ENCODE measurements at regions not wholly inside any gene's neighbourhood (a gene's known extent, or its start where the extent isn't known, plus 50 kb on each side); places are given as distances from the start of the nearest gene placed in this dataset.

DNA sequence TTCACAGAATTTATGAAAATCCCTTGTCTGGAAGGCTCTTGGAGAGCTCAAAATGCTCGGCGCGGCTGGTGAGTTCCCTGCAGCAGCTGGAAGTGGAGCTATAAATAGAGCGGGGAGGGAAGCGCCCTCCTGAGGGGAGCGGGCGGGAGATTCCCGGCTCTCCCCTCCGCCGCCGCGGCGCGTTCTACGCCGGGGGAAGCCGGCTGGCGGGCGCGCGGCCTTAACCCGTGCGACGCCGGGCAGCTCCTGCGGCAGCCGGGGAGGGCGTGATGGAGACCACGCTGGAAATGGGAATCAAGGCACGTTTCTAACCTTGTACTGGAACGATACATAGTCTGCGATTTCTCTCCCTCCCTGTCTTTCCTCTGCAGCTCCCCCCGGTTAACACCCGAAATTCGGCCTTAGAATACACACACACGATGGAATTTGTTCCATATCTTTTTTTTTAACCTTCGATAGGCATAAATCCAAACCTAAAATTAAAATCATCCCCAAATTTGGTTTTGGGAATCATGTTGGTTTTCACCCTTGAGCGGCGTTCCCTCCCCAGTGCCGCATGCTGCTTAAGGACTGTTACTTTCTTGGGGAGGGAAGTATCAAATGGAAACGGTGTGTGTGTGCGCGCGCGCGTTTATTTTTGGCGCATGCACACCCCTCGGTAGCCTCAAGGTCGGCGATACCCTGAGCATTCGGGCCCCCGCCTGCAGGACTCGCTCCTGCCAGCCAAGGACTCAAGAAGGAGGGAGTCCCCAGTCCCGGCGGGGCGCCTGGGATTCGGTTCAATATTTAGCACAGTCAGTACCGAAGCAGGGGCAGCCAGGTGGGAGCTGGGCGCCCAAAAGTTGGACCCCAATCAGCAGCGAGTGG, 306.3 kb upstream of the KCNN2 start:
- Histone ChIP-seq H3K27me3 (ENCODE audit: control insufficient read depth in 2 of 2, insufficient read depth in 2 of 2, low read length in 2 of 2) (no peaks in the 10 kb centered on the region), H3K4me1 (replicated peaks in 1 of 2; ENCODE audit: control insufficient read depth in 2 of 2, insufficient read depth in 2 of 2, low read length in 2 of 2) (no peaks in the 10 kb centered on the region), H3K36me3 (ENCODE audit: control insufficient read depth, insufficient read depth, low read length) (no peaks in the 10 kb centered on the region), H3K27ac (ENCODE audit: extremely low read depth, low read depth, low read length) (no peak overlapping the region), H4K20me1 (replicated peaks; ENCODE audit: control insufficient read depth, insufficient read depth, low read length) (no peaks in the 10 kb centered on the region), H3K9ac (ENCODE audit: insufficient read depth in 1 of 2, low read depth in 2 of 2, low read length in 2 of 2) (no peak overlapping the region), H3K9me3 (replicated peaks; ENCODE audit: control insufficient read depth, insufficient read depth, low read depth, low read length) (no peaks in the 10 kb centered on the region), H3K9me1 (ENCODE audit: control insufficient read depth, insufficient read depth, low read length) (no peaks in the 10 kb centered on the region), H3K79me2 (ENCODE audit: control insufficient read depth, insufficient read depth, low read length) (no peaks in the 10 kb centered on the region), H2AFZ (ENCODE audit: low read depth, low read length) (no peak overlapping the region), H3K4me3 (no peak overlapping the region), H3K4me2 (ENCODE audit: insufficient read depth, low read length) (no peak overlapping the region)
- CTCF ChIA-PET (ENCODE audit: low intra/inter-chr PET ratio): no interaction called here
- intact Hi-C loops (cut with micrococcal nuclease): no loop called here
- in situ Hi-C loops (cut with MboI): no loop called here
- POLR2A ChIA-PET: no interaction called here
- WGBS (ENCODE audit: insufficient coverage, low coverage, missing lambda C conversion rate): 12% methylated on average over 49 of the region's 60 CpGs
- TF ChIP-seq, protein P1, sequence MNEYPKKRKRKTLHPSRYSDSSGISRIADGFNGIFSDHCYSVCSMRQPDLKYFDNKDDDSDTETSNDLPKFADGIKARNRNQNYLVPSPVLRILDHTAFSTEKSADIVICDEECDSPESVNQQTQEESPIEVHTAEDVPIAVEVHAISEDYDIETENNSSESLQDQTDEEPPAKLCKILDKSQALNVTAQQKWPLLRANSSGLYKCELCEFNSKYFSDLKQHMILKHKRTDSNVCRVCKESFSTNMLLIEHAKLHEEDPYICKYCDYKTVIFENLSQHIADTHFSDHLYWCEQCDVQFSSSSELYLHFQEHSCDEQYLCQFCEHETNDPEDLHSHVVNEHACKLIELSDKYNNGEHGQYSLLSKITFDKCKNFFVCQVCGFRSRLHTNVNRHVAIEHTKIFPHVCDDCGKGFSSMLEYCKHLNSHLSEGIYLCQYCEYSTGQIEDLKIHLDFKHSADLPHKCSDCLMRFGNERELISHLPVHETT (CRISPR knock-in tag; conservative IDR thresholded peaks at IDR 0.05 in 1 of 2, IDR thresholded peaks at IDR 0.05 in 1 of 2): no peak
- TF ChIP-seq MAFF (IDR thresholded peaks at IDR 0.05; ENCODE audit: low read length): no peak
- TF ChIP-seq RBM25 (IDR thresholded peaks at IDR 0.05; ENCODE audit: low read depth, low read length, severe bottlenecking): no peak
- TF ChIP-seq NFIX (CRISPR knock-in tag; IDR thresholded peaks at IDR 0.05; ENCODE audit: low read depth): no peak
- no peak for TF ChIP-seq MAFG (tag; conservative IDR thresholded peaks at IDR 0.05)
- TF ChIP-seq, protein P2, sequence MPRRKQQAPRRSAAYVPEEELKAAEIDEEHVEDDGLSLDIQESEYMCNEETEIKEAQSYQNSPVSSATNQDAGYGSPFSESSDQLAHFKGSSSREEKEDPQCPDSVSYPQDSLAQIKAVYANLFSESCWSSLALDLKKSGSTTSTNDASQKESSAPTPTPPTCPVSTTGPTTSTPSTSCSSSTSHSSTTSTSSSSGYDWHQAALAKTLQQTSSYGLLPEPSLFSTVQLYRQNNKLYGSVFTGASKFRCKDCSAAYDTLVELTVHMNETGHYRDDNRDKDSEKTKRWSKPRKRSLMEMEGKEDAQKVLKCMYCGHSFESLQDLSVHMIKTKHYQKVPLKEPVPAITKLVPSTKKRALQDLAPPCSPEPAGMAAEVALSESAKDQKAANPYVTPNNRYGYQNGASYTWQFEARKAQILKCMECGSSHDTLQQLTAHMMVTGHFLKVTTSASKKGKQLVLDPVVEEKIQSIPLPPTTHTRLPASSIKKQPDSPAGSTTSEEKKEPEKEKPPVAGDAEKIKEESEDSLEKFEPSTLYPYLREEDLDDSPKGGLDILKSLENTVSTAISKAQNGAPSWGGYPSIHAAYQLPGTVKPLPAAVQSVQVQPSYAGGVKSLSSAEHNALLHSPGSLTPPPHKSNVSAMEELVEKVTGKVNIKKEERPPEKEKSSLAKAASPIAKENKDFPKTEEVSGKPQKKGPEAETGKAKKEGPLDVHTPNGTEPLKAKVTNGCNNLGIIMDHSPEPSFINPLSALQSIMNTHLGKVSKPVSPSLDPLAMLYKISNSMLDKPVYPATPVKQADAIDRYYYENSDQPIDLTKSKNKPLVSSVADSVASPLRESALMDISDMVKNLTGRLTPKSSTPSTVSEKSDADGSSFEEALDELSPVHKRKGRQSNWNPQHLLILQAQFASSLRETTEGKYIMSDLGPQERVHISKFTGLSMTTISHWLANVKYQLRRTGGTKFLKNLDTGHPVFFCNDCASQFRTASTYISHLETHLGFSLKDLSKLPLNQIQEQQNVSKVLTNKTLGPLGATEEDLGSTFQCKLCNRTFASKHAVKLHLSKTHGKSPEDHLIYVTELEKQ (CRISPR knock-in tag; IDR thresholded peaks at IDR 0.05): no peak
- TF ChIP-seq, protein P3, sequence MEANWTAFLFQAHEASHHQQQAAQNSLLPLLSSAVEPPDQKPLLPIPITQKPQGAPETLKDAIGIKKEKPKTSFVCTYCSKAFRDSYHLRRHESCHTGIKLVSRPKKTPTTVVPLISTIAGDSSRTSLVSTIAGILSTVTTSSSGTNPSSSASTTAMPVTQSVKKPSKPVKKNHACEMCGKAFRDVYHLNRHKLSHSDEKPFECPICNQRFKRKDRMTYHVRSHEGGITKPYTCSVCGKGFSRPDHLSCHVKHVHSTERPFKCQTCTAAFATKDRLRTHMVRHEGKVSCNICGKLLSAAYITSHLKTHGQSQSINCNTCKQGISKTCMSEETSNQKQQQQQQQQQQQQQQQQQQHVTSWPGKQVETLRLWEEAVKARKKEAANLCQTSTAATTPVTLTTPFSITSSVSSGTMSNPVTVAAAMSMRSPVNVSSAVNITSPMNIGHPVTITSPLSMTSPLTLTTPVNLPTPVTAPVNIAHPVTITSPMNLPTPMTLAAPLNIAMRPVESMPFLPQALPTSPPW (CRISPR knock-in tag; IDR thresholded peaks at IDR 0.05): no peak
- TF ChIP-seq KDM4B (IDR thresholded peaks at IDR 0.05; ENCODE audit: borderline replicate concordance in 2 of 2, low read depth in 1 of 2): no peak
- TF ChIP-seq HSF4 (CRISPR knock-in tag; IDR thresholded peaks at IDR 0.05; ENCODE audit: borderline replicate concordance): no peak
- TF ChIP-seq KAT8 (IDR thresholded peaks at IDR 0.05; ENCODE audit: low read depth): no peak
- no peak for TF ChIP-seq CBX8 (IDR thresholded peaks at IDR 0.05; ENCODE audit: borderline replicate concordance, extremely low read depth, low read depth, low read length, poor library complexity, severe bottlenecking)
- TF ChIP-seq ZKSCAN1 (IDR thresholded peaks at IDR 0.05; ENCODE audit: low read depth, low read length): no peak
- no peak for TF ChIP-seq PPARD (CRISPR knock-in tag; IDR thresholded peaks at IDR 0.05)
- TF ChIP-seq XRCC3 (IDR thresholded peaks at IDR 0.05): no peak
- TF ChIP-seq ZNF507 (tag; conservative IDR thresholded peaks at IDR 0.05): no peak
- TF ChIP-seq KDM2B (CRISPR knock-in tag; IDR thresholded peaks at IDR 0.05): no peak
- FAIRE-seq (no peak), DNase-seq (ENCODE audit: extremely low read depth in 1 of 4, low spot score in 3 of 4) (no peak), ATAC-seq (no peak)
- no TSS peak for BruUV-seq (replicated peaks)
